SU-DHL-6 (cell line): ENCODE measurements at regions not wholly inside any gene's neighbourhood (a gene's known extent, or its start where the extent isn't known, plus 50 kb on each side); places are given as distances from the start of the nearest gene placed in this dataset.

Experiments used
- EZH2phosphoT487 ChIP-seq: fragments of 200-600 bp; sonication (generic), shearing (Covaris generic); conservative IDR thresholded peaks from 2 replicates; pipeline ENCODE4 v1.6.1; 2018; ENCODE audit warnings: mild to moderate bottlenecking, antibody characterized with exemption, low read length, moderate library complexity, mixed read lengths
- TF ChIP-seq, protein P1 (sequence below): fragments of 200-600 bp; sonication (generic); IDR thresholded peaks from one replicate; pipeline ENCODE4 v1.5.1; 2017; ENCODE audit warnings: antibody characterized with exemption, mild to moderate bottlenecking, low read length, moderate library complexity; ENCODE audit not compliant: insufficient read depth, poor library complexity, severe bottlenecking

DNA sequence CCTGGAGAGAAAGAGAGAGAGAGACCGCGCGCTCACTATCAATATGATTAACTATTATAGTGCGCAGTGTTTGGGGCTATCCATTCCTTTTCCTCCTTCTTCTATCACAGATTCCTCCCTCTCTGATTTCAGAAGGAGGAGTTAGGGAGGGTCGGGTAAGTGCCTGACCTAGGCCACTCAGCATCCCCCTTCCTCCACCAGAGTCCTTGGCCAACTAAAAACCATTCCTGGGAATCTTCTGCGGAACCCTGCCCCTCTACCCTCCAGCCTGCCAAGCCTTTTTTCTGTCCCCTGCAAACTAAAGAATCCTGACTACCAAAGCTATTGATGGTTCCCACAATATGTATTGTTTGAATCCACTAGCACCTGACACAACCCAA is 256.2 kb upstream of the NFE2L3 start:
- TF ChIP-seq, protein P1, sequence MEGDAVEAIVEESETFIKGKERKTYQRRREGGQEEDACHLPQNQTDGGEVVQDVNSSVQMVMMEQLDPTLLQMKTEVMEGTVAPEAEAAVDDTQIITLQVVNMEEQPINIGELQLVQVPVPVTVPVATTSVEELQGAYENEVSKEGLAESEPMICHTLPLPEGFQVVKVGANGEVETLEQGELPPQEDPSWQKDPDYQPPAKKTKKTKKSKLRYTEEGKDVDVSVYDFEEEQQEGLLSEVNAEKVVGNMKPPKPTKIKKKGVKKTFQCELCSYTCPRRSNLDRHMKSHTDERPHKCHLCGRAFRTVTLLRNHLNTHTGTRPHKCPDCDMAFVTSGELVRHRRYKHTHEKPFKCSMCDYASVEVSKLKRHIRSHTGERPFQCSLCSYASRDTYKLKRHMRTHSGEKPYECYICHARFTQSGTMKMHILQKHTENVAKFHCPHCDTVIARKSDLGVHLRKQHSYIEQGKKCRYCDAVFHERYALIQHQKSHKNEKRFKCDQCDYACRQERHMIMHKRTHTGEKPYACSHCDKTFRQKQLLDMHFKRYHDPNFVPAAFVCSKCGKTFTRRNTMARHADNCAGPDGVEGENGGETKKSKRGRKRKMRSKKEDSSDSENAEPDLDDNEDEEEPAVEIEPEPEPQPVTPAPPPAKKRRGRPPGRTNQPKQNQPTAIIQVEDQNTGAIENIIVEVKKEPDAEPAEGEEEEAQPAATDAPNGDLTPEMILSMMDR, result no peak
- TF ChIP-seq EZH2phosphoT487, result no peak
